ENCODE measurements at regions not wholly inside any gene's neighbourhood (a gene's known extent, or its start where the extent isn't known, plus 50 kb on each side); places are given as distances from the start of the nearest gene placed in this dataset.
A peak's percentile ranks its signal among the peaks of the same experiment; 100 is the strongest.

DNA sequence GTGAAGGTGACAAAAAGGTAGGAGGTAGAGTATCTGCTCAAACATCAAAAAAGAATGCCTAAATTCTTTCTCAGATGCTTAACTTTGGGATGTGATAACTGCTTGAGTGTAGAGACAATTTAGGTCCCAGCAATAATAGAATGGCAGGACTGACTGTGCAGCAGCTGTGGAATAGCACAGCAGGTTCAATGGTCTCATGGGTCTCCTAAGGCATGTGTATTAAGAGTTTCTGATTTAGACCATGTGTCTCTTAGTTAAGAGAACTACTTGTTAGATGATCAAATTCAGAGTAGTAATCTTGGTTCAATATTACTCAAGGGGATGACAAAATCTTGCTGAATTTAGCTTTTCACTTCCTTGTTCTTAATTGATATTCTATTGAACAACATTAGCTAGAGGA, 72.0 kb downstream of the ALX1 start:
- no peak for DNase-seq (ENCODE audit: low read depth)
- TF ChIP-seq, protein P1, sequence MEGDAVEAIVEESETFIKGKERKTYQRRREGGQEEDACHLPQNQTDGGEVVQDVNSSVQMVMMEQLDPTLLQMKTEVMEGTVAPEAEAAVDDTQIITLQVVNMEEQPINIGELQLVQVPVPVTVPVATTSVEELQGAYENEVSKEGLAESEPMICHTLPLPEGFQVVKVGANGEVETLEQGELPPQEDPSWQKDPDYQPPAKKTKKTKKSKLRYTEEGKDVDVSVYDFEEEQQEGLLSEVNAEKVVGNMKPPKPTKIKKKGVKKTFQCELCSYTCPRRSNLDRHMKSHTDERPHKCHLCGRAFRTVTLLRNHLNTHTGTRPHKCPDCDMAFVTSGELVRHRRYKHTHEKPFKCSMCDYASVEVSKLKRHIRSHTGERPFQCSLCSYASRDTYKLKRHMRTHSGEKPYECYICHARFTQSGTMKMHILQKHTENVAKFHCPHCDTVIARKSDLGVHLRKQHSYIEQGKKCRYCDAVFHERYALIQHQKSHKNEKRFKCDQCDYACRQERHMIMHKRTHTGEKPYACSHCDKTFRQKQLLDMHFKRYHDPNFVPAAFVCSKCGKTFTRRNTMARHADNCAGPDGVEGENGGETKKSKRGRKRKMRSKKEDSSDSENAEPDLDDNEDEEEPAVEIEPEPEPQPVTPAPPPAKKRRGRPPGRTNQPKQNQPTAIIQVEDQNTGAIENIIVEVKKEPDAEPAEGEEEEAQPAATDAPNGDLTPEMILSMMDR (IDR thresholded peaks at IDR 0.05; ENCODE audit: low read length, missing control alignments): no peak
- H3K4me3 ChIP-seq (replicated peaks; ENCODE audit: low read depth, low read length): no peak overlapping the region

- no peak overlapping the region for H3K4me3 ChIP-seq (replicated peaks; ENCODE audit: low read depth, low read length)
- DNase-seq (ENCODE audit: low read depth): no peak
- TF ChIP-seq, protein P1 (IDR thresholded peaks at IDR 0.05; ENCODE audit: low read length, missing control alignments): no peak
These were observed 76.8 kb downstream of the ALX1 start for GRCh38 chr12:85356596-85357385.

DNA sequence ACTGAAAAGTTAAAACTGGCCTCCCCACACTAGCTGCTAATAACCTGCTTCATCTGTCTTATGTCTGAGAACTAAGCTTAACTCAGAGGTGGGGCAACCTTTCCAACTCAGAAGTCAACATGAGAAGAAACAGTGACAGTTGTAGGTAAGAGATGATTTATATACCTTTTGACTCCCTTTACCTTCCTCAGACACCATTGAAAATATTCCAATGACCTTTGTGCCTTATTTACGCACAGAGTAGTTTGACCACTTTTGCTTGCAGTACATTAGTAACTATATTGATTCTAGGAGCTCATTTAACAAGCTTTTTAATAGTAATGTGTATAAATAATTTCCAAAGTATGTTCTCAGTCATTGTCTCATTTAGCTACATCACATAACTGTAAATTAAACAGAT, 77.6 kb downstream of the ALX1 start:
- no peak overlapping the region for H3K4me3 ChIP-seq (replicated peaks; ENCODE audit: low read depth, low read length)
- TF ChIP-seq, protein P1 (IDR thresholded peaks at IDR 0.05; ENCODE audit: low read length, missing control alignments): no peak
- no peak for DNase-seq (ENCODE audit: low read depth)

- TF ChIP-seq, protein P1 (IDR thresholded peaks at IDR 0.05; ENCODE audit: low read length, missing control alignments): no peak
- DNase-seq (ENCODE audit: low read depth): no peak
- no peak overlapping the region for H3K4me3 ChIP-seq (replicated peaks; ENCODE audit: low read depth, low read length)
These were observed 78.7 kb downstream of the ALX1 start for GRCh38 chr12:85358715-85359114.

GRCh38 chr12:85363382-85364190, 83.6 kb downstream of the ALX1 start:
- TF ChIP-seq, protein P1 (IDR thresholded peaks at IDR 0.05; ENCODE audit: low read length, missing control alignments): no peak
- peak; percentile 12 for DNase-seq (ENCODE audit: low read depth)
- no peak overlapping the region for H3K4me3 ChIP-seq (replicated peaks; ENCODE audit: low read depth, low read length)

GRCh38 chr12:85367936-85368335, 87.9 kb downstream of the ALX1 start:
- no peak for DNase-seq (ENCODE audit: low read depth)
- TF ChIP-seq, protein P1 (IDR thresholded peaks at IDR 0.05; ENCODE audit: low read length, missing control alignments): no peak
- H3K4me3 ChIP-seq (replicated peaks; ENCODE audit: low read depth, low read length): no peak overlapping the region

Data from fibroblast of pulmonary artery (primary cell).